ENCODE measurements at regions not wholly inside any gene's neighbourhood (a gene's known extent, or its start where the extent isn't known, plus 50 kb on each side); places are given as distances from the start of the nearest gene placed in this dataset.

- Histone ChIP-seq H4K8ac (ENCODE audit: low read depth, low read length) (no peak overlapping the region), H3K4me2 (ENCODE audit: insufficient read depth, low read length, poor library complexity, severe bottlenecking) (no peak overlapping the region), H2BK5ac (ENCODE audit: low read length) (no peak overlapping the region), H3K27me3 (ENCODE audit: control insufficient read depth in 3 of 3, insufficient read depth in 3 of 3, low read depth in 1 of 3, low read length in 3 of 3) (no peaks in the 10 kb centered on the region), H2BK120ac (ENCODE audit: low read depth, low read length) (no peak overlapping the region), H3K23ac (ENCODE audit: low read depth, low read length, poor library complexity) (no peak overlapping the region), H4K91ac (ENCODE audit: low read depth, low read length, poor library complexity) (no peak overlapping the region), H2AFZ (ENCODE audit: low read length) (no peak overlapping the region), H3K9ac (ENCODE audit: low read depth, low read length, poor library complexity) (no peak overlapping the region), H3K36me3 (replicated peaks in 1 of 2; ENCODE audit: control insufficient read depth in 2 of 2, insufficient read depth in 2 of 2, low read length in 2 of 2) (no peaks in the 10 kb centered on the region), H3K79me1 (ENCODE audit: low read depth, low read length) (no peaks in the 10 kb centered on the region), H3K18ac (ENCODE audit: low read length) (no peak overlapping the region), H2BK12ac (ENCODE audit: low read length) (no peak overlapping the region), H2AK5ac (ENCODE audit: low read depth, low read length) (no peak overlapping the region), H3K9me3 (replicated peaks in 1 of 2; ENCODE audit: control insufficient read depth in 2 of 2, insufficient read depth in 1 of 2, low read depth in 1 of 2, low read length in 2 of 2) (no peaks in the 10 kb centered on the region), H3K4me1 (ENCODE audit: control insufficient read depth in 2 of 2, insufficient read depth in 1 of 2, low read depth in 1 of 2, low read length in 2 of 2) (peaks cover 0 to 1% of the 10 kb centered on the region in 2 donors), H3K27ac (replicated peaks; ENCODE audit: low read length) (no peak overlapping the region), H3K14ac (ENCODE audit: low read length) (no peak overlapping the region), H2BK15ac (ENCODE audit: low read length) (no peak overlapping the region), H3K4ac (ENCODE audit: low read length) (no peak overlapping the region), H3K4me3 (ENCODE audit: low read length in 2 of 2) (peak overlapping the region in 1 of 2 donors; percentile 53)
- WGBS, 2 donors (ENCODE audit: extremely low coverage in 2 of 2, insufficient read length in 2 of 2, insufficient replicate concordance in 1 of 2) = no CpG with 5 or more reads among the region's 5 CpGs
- DNase-seq (ENCODE audit: low spot score) = no peak
Measured at GRCh38 chr5:173816728-173817127, 71.4 kb upstream of the CPEB4 start.

GRCh38 chr5:173817561-173817960 is 70.6 kb upstream of the CPEB4 start:
- Histone ChIP-seq H2BK120ac (ENCODE audit: low read depth, low read length) (no peak overlapping the region), H3K18ac (ENCODE audit: low read length) (no peak overlapping the region), H2BK12ac (ENCODE audit: low read length) (no peak overlapping the region), H2AFZ (ENCODE audit: low read length) (no peak overlapping the region), H3K4ac (ENCODE audit: low read length) (no peak overlapping the region), H2AK5ac (ENCODE audit: low read depth, low read length) (no peak overlapping the region), H3K4me2 (ENCODE audit: insufficient read depth, low read length, poor library complexity, severe bottlenecking) (no peak overlapping the region), H3K36me3 (replicated peaks in 1 of 2; ENCODE audit: control insufficient read depth in 2 of 2, insufficient read depth in 2 of 2, low read length in 2 of 2) (no peaks in the 10 kb centered on the region), H3K27ac (replicated peaks; ENCODE audit: low read length) (no peak overlapping the region), H3K4me1 (ENCODE audit: control insufficient read depth in 2 of 2, insufficient read depth in 1 of 2, low read depth in 1 of 2, low read length in 2 of 2) (peaks cover 0 to 1% of the 10 kb centered on the region in 2 donors), H3K9ac (ENCODE audit: low read depth, low read length, poor library complexity) (no peak overlapping the region), H4K8ac (ENCODE audit: low read depth, low read length) (no peak overlapping the region), H3K27me3 (ENCODE audit: control insufficient read depth in 3 of 3, insufficient read depth in 3 of 3, low read depth in 1 of 3, low read length in 3 of 3) (no peaks in the 10 kb centered on the region), H3K14ac (ENCODE audit: low read length) (no peak overlapping the region), H4K91ac (ENCODE audit: low read depth, low read length, poor library complexity) (no peak overlapping the region), H2BK5ac (ENCODE audit: low read length) (no peak overlapping the region), H3K9me3 (replicated peaks in 1 of 2; ENCODE audit: control insufficient read depth in 2 of 2, insufficient read depth in 1 of 2, low read depth in 1 of 2, low read length in 2 of 2) (no peaks in the 10 kb centered on the region), H3K4me3 (ENCODE audit: low read length in 2 of 2) (no peak overlapping the region), H3K23ac (ENCODE audit: low read depth, low read length, poor library complexity) (no peak overlapping the region), H2BK15ac (ENCODE audit: low read length) (no peak overlapping the region), H3K79me1 (ENCODE audit: low read depth, low read length) (no peaks in the 10 kb centered on the region)
- DNase-seq (ENCODE audit: low spot score) = no peak
- WGBS, 2 donors (ENCODE audit: extremely low coverage in 2 of 2, insufficient read length in 2 of 2, insufficient replicate concordance in 1 of 2) = no CpG with 5 or more reads among the region's 5 CpGs

GRCh38 chr5:173819521-173819920 is 68.6 kb upstream of the CPEB4 start:
- Histone ChIP-seq H3K27me3 (ENCODE audit: control insufficient read depth in 3 of 3, insufficient read depth in 3 of 3, low read depth in 1 of 3, low read length in 3 of 3) (no peaks in the 10 kb centered on the region), H3K23ac (ENCODE audit: low read depth, low read length, poor library complexity) (no peak overlapping the region), H3K4me1 (ENCODE audit: control insufficient read depth in 2 of 2, insufficient read depth in 1 of 2, low read depth in 1 of 2, low read length in 2 of 2) (peaks cover 0 to 9% of the 10 kb centered on the region in 2 donors), H3K4me3 (ENCODE audit: low read length in 2 of 2) (no peak overlapping the region), H2AK5ac (ENCODE audit: low read depth, low read length) (no peak overlapping the region), H3K4me2 (ENCODE audit: insufficient read depth, low read length, poor library complexity, severe bottlenecking) (no peak overlapping the region), H2BK15ac (ENCODE audit: low read length) (no peak overlapping the region), H3K79me1 (ENCODE audit: low read depth, low read length) (no peaks in the 10 kb centered on the region), H3K27ac (replicated peaks; ENCODE audit: low read length) (no peak overlapping the region), H3K9ac (ENCODE audit: low read depth, low read length, poor library complexity) (no peak overlapping the region), H3K18ac (ENCODE audit: low read length) (no peak overlapping the region), H3K9me3 (replicated peaks in 1 of 2; ENCODE audit: control insufficient read depth in 2 of 2, insufficient read depth in 1 of 2, low read depth in 1 of 2, low read length in 2 of 2) (no peaks in the 10 kb centered on the region), H3K4ac (ENCODE audit: low read length) (no peak overlapping the region), H2BK5ac (ENCODE audit: low read length) (no peak overlapping the region), H2AFZ (ENCODE audit: low read length) (no peak overlapping the region), H2BK12ac (ENCODE audit: low read length) (no peak overlapping the region), H4K91ac (ENCODE audit: low read depth, low read length, poor library complexity) (no peak overlapping the region), H4K8ac (ENCODE audit: low read depth, low read length) (no peak overlapping the region), H2BK120ac (ENCODE audit: low read depth, low read length) (no peak overlapping the region), H3K14ac (ENCODE audit: low read length) (no peak overlapping the region), H3K36me3 (replicated peaks in 1 of 2; ENCODE audit: control insufficient read depth in 2 of 2, insufficient read depth in 2 of 2, low read length in 2 of 2) (no peaks in the 10 kb centered on the region)
- DNase-seq (ENCODE audit: low spot score) = no peak
- no CpG with 5 or more reads among the region's 3 CpGs for WGBS, 2 donors (ENCODE audit: extremely low coverage in 2 of 2, insufficient read length in 2 of 2, insufficient replicate concordance in 1 of 2)

DNA sequence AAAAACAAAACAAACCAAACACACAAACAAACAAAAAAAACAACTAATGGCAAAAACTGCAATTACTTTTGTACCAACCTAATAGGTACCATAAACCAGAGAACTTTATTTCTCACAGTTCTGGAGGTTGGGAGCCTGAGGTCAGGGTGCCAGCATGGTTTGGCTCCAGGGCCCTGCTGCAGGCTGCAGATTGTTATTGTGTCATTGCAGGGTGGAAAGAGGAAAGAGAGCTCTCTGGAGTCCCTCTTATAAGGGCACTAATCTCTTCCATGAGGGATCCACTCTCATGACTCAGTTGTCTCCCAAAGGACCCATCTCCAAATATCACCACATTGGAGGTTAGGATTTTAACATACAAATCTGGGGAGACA is 64.9 kb upstream of the CPEB4 start:
- Histone ChIP-seq H3K4ac (ENCODE audit: low read length) (no peak overlapping the region), H2BK15ac (ENCODE audit: low read length) (no peak overlapping the region), H3K27me3 (ENCODE audit: control insufficient read depth in 3 of 3, insufficient read depth in 3 of 3, low read depth in 1 of 3, low read length in 3 of 3) (peaks cover 0 to 4% (median 0%) of the 10 kb centered on the region in 3 experiments), H2AK5ac (ENCODE audit: low read depth, low read length) (no peak overlapping the region), H2BK5ac (ENCODE audit: low read length) (no peak overlapping the region), H3K9me3 (replicated peaks in 1 of 2; ENCODE audit: control insufficient read depth in 2 of 2, insufficient read depth in 1 of 2, low read depth in 1 of 2, low read length in 2 of 2) (no peaks in the 10 kb centered on the region), H2BK120ac (ENCODE audit: low read depth, low read length) (no peak overlapping the region), H3K27ac (replicated peaks; ENCODE audit: low read length) (no peak overlapping the region), H3K4me3 (ENCODE audit: low read length in 2 of 2) (no peak overlapping the region), H3K9ac (ENCODE audit: low read depth, low read length, poor library complexity) (no peak overlapping the region), H3K4me2 (ENCODE audit: insufficient read depth, low read length, poor library complexity, severe bottlenecking) (no peak overlapping the region), H3K14ac (ENCODE audit: low read length) (no peak overlapping the region), H3K18ac (ENCODE audit: low read length) (no peak overlapping the region), H2BK12ac (ENCODE audit: low read length) (no peak overlapping the region), H3K4me1 (ENCODE audit: control insufficient read depth in 2 of 2, insufficient read depth in 1 of 2, low read depth in 1 of 2, low read length in 2 of 2) (peaks cover 0 to 14% of the 10 kb centered on the region in 2 donors), H3K36me3 (replicated peaks in 1 of 2; ENCODE audit: control insufficient read depth in 2 of 2, insufficient read depth in 2 of 2, low read length in 2 of 2) (no peaks in the 10 kb centered on the region), H3K79me1 (ENCODE audit: low read depth, low read length) (no peaks in the 10 kb centered on the region), H3K23ac (ENCODE audit: low read depth, low read length, poor library complexity) (no peak overlapping the region), H4K91ac (ENCODE audit: low read depth, low read length, poor library complexity) (no peak overlapping the region), H2AFZ (ENCODE audit: low read length) (no peak overlapping the region), H4K8ac (ENCODE audit: low read depth, low read length) (no peak overlapping the region)
- no peak for DNase-seq (ENCODE audit: low spot score)
